NCI-H748 (cell line): ENCODE measurements at regions not wholly inside any gene's neighbourhood (a gene's known extent, or its start where the extent isn't known, plus 50 kb on each side); places are given as distances from the start of the nearest gene placed in this dataset.

ENCODE experiments used
- DNase-seq: peaks from one replicate; lab custom pipeline; 2025; ENCODE audit not compliant: unreplicated experiment; lab: John Stamatoyannopoulos, UW

DNA sequence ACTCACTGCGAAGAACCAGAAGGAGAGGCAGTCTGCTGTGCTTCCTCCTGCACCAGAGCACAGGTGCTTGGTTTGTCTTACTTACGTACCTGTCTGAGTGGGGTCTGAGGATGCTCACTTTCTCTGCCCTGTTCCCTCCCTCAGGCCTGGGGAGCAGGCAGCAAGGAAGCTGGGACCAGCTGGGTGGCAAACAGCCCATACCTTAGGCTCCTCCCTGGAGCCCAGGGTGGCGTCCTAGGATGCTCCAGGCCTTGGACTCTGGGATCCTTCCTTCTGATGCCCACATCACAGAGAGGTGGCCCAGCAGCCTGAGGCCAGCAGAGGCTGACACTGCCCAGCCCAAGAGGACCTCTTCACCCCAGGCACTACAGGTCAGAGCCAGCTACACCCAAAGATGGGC is 593.2 kb downstream of the BRD1 start:
- no peak for DNase-seq

- DNase-seq: no peak
Measured at GRCh38 chr22:49233507-49234100, 594.1 kb downstream of the BRD1 start.

- DNase-seq: no peak
Measured at GRCh38 chr22:49232319-49233067, 595.2 kb downstream of the BRD1 start.

GRCh38 chr22:49230194-49230577 is 597.5 kb downstream of the BRD1 start:
- no peak for DNase-seq

GRCh38 chr22:49229483-49230193 is 598.0 kb downstream of the BRD1 start:
- no peak for DNase-seq

DNA sequence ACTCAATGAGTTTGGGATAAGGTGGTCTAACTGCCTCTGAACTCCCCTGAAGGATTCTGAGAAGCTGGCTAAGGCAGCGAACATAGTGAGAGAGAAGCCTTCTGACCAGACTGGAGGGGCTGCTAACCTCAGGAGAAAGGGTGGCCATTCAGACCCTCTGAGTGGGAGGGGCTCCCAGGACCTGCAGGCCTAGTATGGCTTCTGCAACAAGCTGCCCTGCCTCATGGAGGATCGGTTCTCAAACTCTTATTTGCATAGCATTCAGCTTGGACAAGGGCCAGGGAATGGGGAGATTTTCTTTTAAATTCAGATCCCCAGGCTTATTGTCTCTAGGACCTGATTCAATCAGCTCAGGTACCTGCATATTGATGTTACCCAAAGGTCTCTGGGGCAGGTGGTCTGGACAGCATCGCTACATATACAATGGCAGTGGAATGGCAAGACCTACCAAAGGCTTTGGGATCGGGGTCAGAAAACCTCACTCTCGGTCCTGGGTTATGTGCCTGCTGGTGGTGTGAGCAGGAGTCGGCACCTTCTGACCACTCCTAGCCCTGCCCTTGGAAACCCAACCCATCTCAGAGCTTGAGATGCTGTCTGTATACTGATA is 599.1 kb downstream of the BRD1 start:
- peak; percentile 40 for DNase-seq

DNA sequence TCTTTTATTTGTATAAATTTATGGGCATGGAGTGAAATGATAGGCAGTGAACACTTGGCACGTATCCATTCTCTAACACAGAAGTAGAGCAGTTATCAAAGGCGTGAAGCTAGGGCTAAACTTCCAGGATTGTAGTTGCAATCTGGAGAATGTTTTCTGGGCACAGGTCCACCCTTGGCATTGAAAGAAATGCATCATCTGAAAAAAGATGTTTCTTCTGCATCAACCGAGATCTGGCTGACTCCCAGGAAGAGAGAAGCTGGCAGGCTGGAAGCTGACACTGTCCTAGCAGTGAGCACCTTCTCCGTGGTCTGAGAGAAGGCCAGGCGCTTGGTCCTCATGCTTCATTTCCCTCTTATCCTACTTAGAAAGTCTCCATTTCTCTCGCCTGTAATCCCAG is 600.0 kb downstream of the BRD1 start:
- no peak for DNase-seq

DNA sequence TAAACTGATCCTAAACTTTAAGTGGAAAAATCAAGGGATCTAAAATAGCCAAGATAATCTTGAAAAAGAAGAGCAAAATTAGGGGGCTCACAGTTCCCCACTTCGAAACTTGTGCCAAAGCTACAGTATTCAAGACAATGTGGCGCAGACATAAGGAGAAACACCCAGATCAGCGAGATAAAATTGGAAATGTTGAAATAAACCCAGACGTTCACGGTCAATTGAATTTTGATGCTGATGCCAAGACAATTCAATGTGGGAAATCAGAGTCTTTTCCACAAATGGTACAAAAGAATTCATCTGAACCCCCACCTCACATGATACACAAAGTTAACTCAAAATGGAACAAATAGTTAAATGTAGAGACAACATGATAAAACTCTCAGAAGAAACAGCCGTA is 601.6 kb downstream of the BRD1 start:
- no peak for DNase-seq

GRCh38 chr22:49224243-49224642 is 603.4 kb downstream of the BRD1 start:
- DNase-seq: no peak

DNA sequence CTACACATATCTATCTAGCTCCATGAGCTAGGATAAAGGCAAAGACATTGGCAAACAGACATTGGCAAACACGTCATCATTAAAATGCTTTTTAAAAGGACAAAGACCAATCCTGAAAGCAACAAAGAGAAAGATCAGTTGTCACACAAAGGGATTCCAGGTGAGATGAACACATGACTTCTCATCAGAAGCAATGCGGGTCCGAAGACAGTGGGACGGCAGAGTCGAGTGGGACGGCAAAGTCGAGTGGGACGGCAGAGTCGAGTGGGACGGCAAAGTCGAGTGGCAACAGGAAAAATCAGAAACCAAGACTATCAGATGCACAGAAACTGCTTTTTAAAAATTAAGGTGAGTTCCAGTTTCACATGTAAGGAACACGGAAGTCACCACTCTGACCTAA is 609.5 kb downstream of the BRD1 start:
- no peak for DNase-seq

GRCh38 chr22:49216579-49216978 is 611.1 kb downstream of the BRD1 start:
- DNase-seq: no peak

GRCh38 chr22:49215840-49216239 is 611.8 kb downstream of the BRD1 start:
- DNase-seq: no peak

DNA sequence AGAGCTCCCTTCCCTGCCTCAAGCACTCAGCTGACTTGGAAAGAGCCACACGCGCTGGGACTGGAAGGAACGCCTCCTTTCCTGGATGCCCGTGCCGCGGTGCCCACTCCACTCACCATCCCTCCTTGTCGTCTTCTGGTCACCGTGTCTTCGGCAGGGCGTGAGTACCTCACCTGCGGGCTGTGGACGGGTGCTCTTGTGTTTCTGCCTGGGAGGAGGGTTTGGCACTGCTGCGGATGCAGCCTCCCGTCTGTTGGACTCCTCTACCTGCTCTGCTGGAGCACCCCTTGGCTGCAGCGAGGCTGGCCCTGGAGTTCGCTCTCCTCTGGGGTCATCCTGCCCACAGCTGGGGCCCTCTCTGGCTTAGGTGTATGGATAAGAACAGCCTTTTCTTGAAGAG is 612.7 kb downstream of the BRD1 start:
- no peak for DNase-seq

- DNase-seq: no peak
Measured at GRCh38 chr22:49213731-49214352, 613.8 kb downstream of the BRD1 start.

DNA sequence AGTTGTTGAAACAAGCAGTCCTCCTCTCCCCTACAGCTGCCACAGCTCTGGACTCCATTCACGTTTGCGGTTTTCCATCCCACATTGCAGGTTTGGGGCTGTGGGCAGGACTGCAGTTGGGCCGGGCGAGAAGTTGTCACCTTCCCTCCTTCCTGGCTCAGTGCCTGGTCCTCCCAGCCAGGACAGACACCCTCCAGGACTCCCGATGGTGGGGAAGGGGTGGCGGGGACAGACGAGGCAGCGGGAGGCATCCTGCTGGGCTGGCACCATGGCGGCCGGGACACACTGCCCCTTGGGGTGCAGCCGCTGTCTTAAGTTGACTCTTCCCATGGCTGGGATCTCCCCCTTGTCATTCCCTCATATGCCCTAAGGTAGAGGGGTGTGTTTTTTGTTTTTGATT is 615.2 kb downstream of the BRD1 start:
- no peak for DNase-seq

- DNase-seq: no peak
Measured at GRCh38 chr22:49212002-49212401, 615.7 kb downstream of the BRD1 start.

DNA sequence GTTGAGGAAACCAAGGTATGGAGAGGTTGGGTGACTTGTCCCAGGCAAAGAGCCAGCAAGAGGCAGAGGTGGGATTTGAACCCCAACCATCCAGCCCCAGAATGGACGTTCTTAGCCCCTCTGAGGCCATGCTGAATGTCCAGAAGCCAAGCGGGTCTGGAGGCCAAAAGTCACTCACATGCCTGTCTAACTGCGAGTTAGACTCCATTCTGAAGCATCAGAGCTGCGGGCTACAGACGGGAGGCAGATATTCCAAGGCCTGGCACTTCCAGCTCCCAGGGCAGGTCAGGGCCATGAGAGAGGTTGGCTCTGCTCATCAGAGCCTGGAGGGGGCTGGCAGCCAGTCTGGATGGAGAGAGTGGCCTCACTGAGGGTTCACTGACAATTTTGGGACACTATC is 616.5 kb downstream of the BRD1 start:
- no peak for DNase-seq

GRCh38 chr22:49210606-49211005 is 617.1 kb downstream of the BRD1 start:
- no peak for DNase-seq

- DNase-seq: peak; percentile 93
Measured at GRCh38 chr22:49209452-49210195, 618.0 kb downstream of the BRD1 start.

- DNase-seq: no peak
Measured at GRCh38 chr22:49208768-49209252, 618.9 kb downstream of the BRD1 start.

DNA sequence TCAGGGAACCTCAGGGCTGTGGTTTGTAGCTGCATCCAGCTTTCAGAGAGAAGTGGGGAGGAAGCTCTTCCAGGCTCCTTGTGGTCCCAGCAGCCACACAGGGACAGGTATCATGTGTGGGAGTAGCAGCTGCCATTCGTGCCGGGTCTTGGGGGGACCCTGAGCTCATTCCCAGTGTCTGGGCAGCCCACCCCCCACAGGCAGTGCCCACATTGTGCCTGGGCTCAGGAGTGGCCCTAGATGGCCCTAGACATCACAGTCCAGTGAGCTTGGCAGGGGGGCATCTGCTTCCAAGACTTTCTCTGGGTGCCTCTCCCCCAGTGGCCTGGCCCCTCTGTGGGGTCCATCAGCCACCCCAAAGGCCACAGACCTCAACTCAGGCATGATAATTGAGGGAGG is 619.7 kb downstream of the BRD1 start:
- DNase-seq: no peak
